Stomach (tissue), 8 donors: ENCODE measurements at regions not wholly inside any gene's neighbourhood (a gene's known extent, or its start where the extent isn't known, plus 50 kb on each side); places are given as distances from the start of the nearest gene placed in this dataset.
A peak's percentile ranks its signal among the peaks of the same experiment; 100 is the strongest.

ENCODE experiments used
- DNase-seq, 2 donors: peaks; one replicate each; pipeline versions ENCODE4 v3.0.0 to v3.0.0-alpha.2; 2013 to 2019
- H3K27ac ChIP-seq, 5 donors: fragments of 200-600 bp in 4 of 5; sonication (generic) in 4 of 5; one replicate each; pipeline ENCODE4 v1.5.1; 2013 to 2019; ENCODE audit warnings: mild to moderate bottlenecking in 1 of 5, moderate library complexity in 1 of 5
- H3K27me3 ChIP-seq, 3 donors: fragments of 200-600 bp; sonication (generic); one replicate each; pipeline ENCODE4 v1.5.1; 2017 to 2019; ENCODE audit warnings: mixed run types in 1 of 3
- H3K36me3 ChIP-seq, 4 donors: fragments of 200-600 bp; sonication (generic); 1 replicate in 3 of 4; 2 replicates in 1 of 4; pipeline ENCODE4 v1.5.1; 2016 to 2019
- H3K4me1 ChIP-seq, 4 donors: fragments of 200-600 bp; sonication (generic); one replicate each; pipeline ENCODE4 v1.5.1; 2016 to 2019
- H3K4me3 ChIP-seq, 4 donors: fragments of 200-600 bp; sonication (generic) in 3 of 4; one replicate each; pipeline ENCODE4 v1.5.1; 2016 to 2019; ENCODE audit warnings: mild to moderate bottlenecking in 1 of 4
- H3K9me3 ChIP-seq, 4 donors: fragments of 200-600 bp; sonication (generic); one replicate each; pipeline ENCODE4 v1.5.1; 2016 to 2019
- CTCF ChIP-seq, 7 experiments: fragments of 450-650 bp in 4 of 7; fragments of 200-600 bp in 3 of 7; sonication (generic) in 3 of 7; IDR thresholded peaks; one replicate each; pipeline ENCODE4 v1.5.1; 2016 to 2019; ENCODE audit warnings: antibody characterized with exemption in 7 of 7, control low read depth in 2 of 7, mild to moderate bottlenecking in 1 of 7
- EP300 ChIP-seq: sonication (generic); formaldehyde crosslinking; IDR thresholded peaks from one replicate; pipeline ENCODE4 v1.6.1; 2017; ENCODE audit warnings: antibody characterized with exemption
- POLR2A ChIP-seq, 4 donors: fragments of 450-650 bp; IDR thresholded peaks; one replicate each; pipeline ENCODE4 v1.6.1; 2016; ENCODE audit warnings: antibody characterized with exemption in 4 of 4, control low read depth in 2 of 4, mild to moderate bottlenecking in 1 of 4, moderate library complexity in 1 of 4
- POLR2AphosphoS5 ChIP-seq, 3 donors: sonication (generic); formaldehyde crosslinking; IDR thresholded peaks; one replicate each; pipeline ENCODE4 v1.6.1; 2016; ENCODE audit warnings: antibody characterized with exemption in 3 of 3
- WGBS, 5 donors: extraction: QIAGEN DNeasy Blood & Tissue Kit in 3 of 5; methylation state at CpG; one replicate each; pipeline versions ENCODE4 v1.1.5 to v1.1.7; 2013 to 2018; 5-methylcytosine and 5-hydroxymethylcytosine counted together
- intact Hi-C: fragments of 100-400 bp; cut with DNase I; formaldehyde crosslinking; loops from one replicate; pipeline ENCODE4 v1.15.1; 2023; ENCODE audit warnings: low total_unique reads
- donor health status: healthy with polysubstance abuse.
- donor health status: Bipolar disorder and iron deficiency.
- donor health status: healthy.

- Histone ChIP-seq H3K4me1 (no peaks in the 10 kb centered on the region), H3K27me3 (no peaks in the 10 kb centered on the region), H3K36me3 (no peaks in the 10 kb centered on the region), H3K9me3 (no peaks in the 10 kb centered on the region), H3K27ac (no peak overlapping the region), H3K4me3 (no peak overlapping the region)
- peak in 1 of 2 donors; percentile 71 for DNase-seq
- WGBS, 5 donors: 37 to 47% (median 44%) methylated on average over 3 of the region's 3 CpGs
- TF ChIP-seq CTCF (IDR thresholded peaks at IDR 0.05) (peak in 4 of 7 experiments; percentile 21 to 34 (median 28)), EP300 (no peak)
- intact Hi-C loops: loop anchor here (10.0 kb wide), 1 partner anchor 342 kb away; no protein-coding TSS in a partner anchor
Observed at GRCh38 chr16:72467157-72467759, 295.3 kb upstream of the PMFBP1 start.

- Histone ChIP-seq H3K27ac (no peak overlapping the region), H3K36me3 (no peaks in the 10 kb centered on the region), H3K4me3 (no peak overlapping the region), H3K27me3 (no peaks in the 10 kb centered on the region), H3K9me3 (no peaks in the 10 kb centered on the region), H3K4me1 (no peaks in the 10 kb centered on the region)
- no peak for DNase-seq
- intact Hi-C loops: loop anchor here (10.0 kb wide), 1 partner anchor 340 kb away; no protein-coding TSS in a partner anchor
- 66 to 80% (median 75%) methylated on average over 5 of the region's 5 CpGs for WGBS, 5 donors
- TF ChIP-seq POLR2A (IDR thresholded peaks at IDR 0.05) (no peak), POLR2AphosphoS5 (IDR thresholded peaks at IDR 0.05) (no peak), EP300 (no peak), CTCF (IDR thresholded peaks at IDR 0.05) (no peak)
Observed at GRCh38 chr16:72464597-72465368, 292.8 kb upstream of the PMFBP1 start.

- Histone ChIP-seq H3K27ac (no peak overlapping the region), H3K4me3 (no peak overlapping the region), H3K4me1 (no peaks in the 10 kb centered on the region), H3K36me3 (no peaks in the 10 kb centered on the region), H3K27me3 (no peaks in the 10 kb centered on the region), H3K9me3 (no peaks in the 10 kb centered on the region)
- WGBS, 5 donors: 92 to 97% (median 96%) methylated on average over 1 of the region's 1 CpG
- intact Hi-C loops: loop anchor here (10.0 kb wide), 1 partner anchor 339 kb away; no protein-coding TSS in a partner anchor
- DNase-seq: no peak
- TF ChIP-seq POLR2AphosphoS5 (IDR thresholded peaks at IDR 0.05): no peak
- TF ChIP-seq EP300: no peak
- no peak for TF ChIP-seq CTCF (IDR thresholded peaks at IDR 0.05)
- TF ChIP-seq POLR2A (IDR thresholded peaks at IDR 0.05): no peak
Observed at GRCh38 chr16:72464052-72464451, 292.1 kb upstream of the PMFBP1 start.

GRCh38 chr16:72458035-72458434 is 286.1 kb upstream of the PMFBP1 start:
- TF ChIP-seq POLR2A (IDR thresholded peaks at IDR 0.05) (no peak), CTCF (IDR thresholded peaks at IDR 0.05) (no peak), EP300 (no peak), POLR2AphosphoS5 (IDR thresholded peaks at IDR 0.05) (no peak)
- H3K36me3 ChIP-seq: no peaks in the 10 kb centered on the region
- peaks cover 0 to 35% (median 7%) of the 10 kb centered on the region in 4 donors for H3K9me3 ChIP-seq
- H3K27ac ChIP-seq: no peak overlapping the region
- intact Hi-C loops: no loop called here
- H3K4me3 ChIP-seq: no peak overlapping the region
- H3K4me1 ChIP-seq: no peaks in the 10 kb centered on the region
- no peaks in the 10 kb centered on the region for H3K27me3 ChIP-seq
- DNase-seq: peak in 1 of 2 donors; percentile 16
- 78 to 85% (median 80%) methylated on average over 2 of the region's 2 CpGs for WGBS, 5 donors
